HG03045 (cell line): ENCODE measurements at regions not wholly inside any gene's neighbourhood (a gene's known extent, or its start where the extent isn't known, plus 50 kb on each side); places are given as distances from the start of the nearest gene placed in this dataset.

Experiments used
- ATAC-seq: cut with Tn5 transposase; IDR thresholded peaks from one replicate; pipeline ENCODE4 v1.9.1; 2021; ENCODE audit warnings: mild to moderate bottlenecking, moderate library complexity; ENCODE audit not compliant: unreplicated experiment

DNA sequence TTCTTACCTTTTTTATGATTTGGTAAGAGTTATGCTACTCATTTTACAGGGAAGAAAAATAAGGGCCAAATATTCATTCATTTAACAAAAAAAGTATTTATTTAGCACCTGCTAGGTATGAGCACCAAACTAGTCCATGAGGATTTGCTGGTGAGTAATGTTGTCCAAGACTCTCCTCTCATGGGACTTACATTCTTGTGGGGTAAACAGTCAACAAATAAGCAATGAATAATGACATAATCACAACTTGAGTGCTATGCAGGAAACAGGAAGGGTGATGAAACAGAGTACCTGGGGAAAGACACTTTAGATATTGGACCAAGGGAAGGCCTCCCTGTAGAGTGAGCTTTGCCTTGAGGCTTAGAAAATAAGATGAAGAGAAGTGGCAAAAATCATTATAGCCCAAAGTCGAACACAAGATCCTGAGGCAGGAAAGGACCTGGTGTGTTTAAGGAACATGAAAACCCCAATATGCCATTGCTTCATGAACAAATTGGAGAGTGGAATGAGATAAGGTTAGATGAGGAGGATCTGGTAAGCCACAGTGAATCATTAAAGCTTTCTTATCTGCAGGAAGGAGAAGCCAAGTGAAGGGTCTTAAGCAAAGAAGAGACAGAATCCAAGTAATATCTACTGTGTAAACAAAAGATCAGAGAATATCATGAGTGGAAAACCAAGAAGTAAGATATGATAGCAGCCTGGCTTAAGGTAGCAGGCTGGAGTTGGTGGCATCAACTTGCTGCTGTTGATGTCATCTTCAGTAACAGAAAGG is 294.5 kb upstream of the NBEA start:
- ATAC-seq, result no peak

DNA sequence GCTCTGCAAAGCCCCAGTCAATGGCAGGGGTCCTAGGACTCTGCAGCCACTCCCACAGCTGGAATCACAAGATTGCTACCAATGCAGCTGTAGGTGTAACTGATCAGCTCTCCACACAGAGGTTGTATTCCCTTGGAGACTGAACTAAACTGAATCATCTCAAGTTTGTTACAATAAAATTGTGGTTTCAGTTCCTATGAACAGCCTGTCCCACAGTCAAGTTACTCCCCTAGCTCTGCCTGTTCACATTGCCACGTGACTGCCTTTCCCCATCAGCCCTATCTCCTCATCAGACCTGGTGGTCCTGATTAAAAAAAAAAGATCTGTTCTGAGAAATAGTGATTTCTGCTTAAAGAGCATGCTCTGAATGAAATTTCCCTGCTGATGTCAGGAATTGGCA is 287.9 kb upstream of the NBEA start:
- ATAC-seq, result no peak

DNA sequence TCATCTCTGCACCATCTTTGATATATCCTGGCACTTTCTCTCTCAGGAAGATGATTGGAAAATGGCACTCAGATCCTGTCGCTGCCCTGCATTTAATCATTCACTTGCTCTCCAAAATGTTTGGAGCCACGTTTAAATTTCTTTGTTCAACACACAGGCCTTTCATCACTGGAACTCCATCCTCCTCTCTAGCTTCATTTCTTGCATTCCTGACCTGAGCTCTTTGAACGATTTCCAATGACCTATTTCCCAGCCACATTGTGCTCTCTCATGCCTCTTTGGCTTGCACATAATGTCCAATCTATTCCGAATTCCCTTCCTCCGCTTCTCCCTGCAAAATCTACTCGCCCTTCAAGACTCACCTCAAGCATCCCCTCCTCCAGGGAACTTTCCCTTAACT is 287.4 kb upstream of the NBEA start:
- no peak for ATAC-seq

DNA sequence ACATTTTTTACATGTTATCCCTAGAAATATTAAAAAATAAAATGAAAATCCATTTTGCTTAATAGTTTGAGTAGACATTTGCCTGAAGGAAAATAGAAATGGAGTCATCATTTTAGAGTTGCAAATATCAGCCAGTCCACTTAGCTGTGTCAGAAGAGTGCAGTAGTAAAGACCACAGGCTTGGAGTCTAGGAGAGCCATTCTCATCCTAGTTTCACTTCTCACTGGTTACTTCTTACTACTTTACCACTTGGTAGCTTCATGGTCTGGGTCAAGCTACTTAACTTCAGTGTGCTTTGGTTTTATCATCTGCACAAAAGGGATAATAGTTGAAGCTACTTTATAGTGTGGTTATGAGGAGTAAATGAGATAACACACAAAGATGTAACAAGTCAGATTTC is 286.5 kb upstream of the NBEA start:
- ATAC-seq, result no peak

DNA sequence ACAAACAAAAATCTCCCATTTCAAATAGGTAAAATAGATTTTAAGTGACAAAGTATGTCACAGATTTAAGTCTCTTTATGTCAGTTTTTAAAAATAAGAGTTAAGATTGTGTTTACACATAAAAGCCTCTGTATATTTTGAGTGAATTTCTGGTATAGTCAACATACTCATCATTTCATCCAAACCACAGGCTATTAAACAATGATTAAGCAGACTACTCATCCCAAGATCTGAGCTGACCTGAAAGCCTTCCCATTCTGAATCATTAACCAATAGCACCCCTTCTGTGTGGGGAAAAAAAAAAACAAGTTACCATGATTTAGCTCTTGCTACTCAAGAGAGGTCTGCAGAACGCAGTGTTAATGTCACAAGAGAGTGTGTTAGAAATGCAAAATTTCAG is 284.4 kb upstream of the NBEA start:
- no peak for ATAC-seq

DNA sequence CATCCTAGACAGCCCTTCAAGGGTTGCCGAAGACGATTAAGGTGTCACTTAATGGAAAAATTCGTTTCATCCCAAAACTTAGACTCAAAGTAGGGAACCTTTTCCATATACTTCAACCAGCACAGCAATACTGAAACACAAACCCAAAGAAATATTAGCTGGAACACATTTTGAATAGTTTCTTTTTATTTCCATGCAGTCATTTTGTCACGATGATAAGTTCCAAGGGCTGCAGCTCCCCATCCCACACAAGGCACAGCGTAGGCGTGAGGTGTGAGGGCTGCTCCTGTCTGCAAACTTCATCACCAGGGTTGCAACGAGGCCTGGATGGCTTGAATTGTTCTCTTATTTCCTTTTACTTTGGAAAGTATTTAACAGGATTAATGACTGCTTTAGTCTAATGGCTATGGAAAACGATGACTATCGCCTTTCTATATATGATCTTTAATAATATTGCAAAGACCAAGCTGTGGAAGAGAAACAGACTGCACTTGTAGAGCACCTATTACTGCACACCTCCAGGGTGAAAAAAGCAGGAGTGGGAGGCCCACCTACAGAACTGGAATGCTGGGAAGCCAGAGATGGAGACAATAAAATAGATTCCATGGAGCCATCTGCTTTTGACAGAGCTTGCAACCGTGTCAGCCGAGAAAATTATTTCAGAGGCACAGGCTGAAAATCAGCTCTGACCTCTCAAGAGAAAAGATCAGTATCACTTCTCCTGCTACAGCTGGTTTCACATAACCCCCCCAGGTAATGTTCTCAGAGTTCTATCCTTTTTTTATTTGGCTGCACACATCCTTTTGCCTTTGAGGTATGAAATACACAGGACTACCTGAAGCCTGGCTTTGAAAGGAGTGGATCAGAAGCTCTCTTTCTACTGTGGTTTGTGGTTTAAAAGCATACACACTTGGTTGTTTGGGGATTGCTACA is 274.5 kb upstream of the NBEA start:
- no peak for ATAC-seq

DNA sequence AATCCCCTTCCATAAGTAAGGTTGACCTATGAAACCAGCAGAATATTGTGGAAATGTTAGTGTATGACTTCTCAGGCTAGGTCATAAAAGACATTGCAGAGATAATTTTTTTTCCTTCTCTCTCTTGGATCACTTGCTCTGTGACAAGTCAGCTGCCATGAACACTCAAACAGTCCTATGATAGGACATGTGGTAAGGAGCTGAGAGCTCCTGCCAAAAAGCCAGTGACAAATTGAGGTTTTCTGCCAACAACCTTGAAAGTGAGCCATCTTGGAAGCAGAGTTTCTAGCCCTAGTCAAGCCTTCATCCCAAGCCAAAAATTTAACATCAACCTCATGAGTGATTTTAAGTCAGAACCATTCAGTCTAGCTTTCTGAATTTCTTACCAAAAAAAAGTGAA is 270.9 kb upstream of the NBEA start:
- ATAC-seq, result no peak

DNA sequence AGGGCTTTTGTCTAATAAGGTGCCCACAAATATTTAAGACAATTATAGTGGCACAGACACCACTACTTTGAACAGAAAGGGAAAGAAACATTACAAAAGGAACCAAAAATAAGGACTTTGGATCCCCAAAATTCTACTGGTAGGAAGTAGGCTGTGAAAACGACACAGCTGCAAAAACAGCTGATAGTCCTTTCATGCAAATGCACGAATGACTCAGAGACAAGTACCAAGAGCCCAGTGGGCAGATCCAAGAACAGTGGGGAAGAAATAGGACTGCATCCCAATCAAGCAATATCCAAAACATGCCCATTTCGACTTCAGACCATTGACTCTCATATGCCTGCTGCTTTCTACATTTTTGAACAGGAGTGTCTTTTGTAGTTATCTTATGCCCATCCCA is 269.4 kb upstream of the NBEA start:
- no peak for ATAC-seq

DNA sequence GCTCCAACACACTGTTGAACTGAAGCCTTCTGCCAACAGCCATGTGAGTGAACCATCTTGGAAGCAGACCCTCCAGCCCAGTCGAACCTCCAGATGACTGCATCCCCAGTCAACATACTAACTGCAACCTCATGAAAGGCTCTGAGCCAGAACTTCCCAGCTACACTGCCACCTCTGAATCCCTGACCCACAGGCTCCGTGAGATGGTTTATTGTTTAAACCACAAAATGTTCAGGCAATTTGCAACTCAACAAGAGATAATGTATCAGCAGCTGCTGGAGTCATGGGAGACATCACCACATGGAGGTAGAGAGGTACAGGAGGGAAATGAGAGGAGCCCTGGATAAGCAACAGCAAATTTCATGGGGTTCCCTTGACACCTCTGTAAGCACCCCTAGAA is 266.4 kb upstream of the NBEA start:
- no peak for ATAC-seq

DNA sequence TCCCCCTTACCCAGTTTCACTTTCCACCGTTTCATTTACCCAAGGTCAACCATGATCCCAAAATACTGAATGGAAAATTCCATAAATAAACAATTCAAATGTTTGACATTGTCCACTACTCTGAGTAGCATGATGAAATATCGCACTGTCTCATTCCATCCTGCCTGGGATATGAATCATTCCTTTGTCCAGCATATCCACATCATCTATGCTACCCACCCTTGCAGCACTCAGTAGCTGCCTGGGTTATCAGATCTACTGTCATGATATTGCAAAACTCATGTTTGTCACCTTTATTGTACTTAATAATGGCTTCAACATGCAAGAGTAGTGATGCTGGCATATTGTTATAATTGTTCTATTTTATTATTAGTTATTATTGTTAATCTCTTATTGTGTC is 263.9 kb upstream of the NBEA start:
- ATAC-seq, result no peak

DNA sequence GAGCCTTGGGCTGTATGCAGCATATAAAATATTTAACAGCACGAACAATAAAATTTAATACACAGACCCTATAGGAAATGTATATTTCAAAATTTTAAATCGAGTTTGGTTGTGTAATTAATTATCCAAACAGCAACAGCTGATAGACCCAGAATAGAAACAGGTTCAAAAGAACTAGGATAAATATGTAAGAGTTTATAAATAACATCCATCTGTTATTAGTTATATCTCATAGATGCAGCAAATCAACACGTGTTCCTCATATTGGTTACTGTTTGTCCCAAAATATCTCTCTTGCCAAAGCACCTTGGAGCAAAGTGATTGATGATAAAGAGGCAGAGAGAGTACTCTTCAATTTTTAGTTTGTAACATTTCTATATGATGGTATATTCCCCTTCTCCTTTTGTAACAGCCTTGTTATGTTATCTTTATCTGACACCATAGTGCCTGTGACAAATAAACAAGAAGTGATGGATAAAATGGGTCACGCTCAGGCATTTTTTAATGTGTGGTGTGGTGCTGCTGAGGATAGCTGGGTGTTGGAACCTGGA is 260.6 kb upstream of the NBEA start:
- no peak for ATAC-seq

DNA sequence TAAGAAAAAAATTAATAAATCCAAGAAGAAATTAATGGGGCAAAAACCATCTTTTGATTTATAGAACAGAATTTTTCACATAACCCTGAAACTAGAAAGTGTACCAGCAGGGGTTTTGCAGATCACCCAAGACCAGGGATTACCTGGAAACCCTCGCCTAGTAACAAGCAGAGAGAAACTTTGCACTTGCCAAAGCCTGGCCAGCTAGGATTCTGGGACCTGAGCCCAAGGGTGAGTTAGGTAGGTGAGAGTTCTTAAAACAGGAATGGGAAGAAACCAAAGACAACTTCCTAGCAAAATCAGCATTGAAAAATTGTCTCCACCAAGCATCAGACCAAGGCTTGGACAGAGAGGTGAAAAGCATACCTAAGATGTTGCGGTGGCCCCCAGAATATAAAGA is 247.0 kb upstream of the NBEA start:
- ATAC-seq, result no peak

DNA sequence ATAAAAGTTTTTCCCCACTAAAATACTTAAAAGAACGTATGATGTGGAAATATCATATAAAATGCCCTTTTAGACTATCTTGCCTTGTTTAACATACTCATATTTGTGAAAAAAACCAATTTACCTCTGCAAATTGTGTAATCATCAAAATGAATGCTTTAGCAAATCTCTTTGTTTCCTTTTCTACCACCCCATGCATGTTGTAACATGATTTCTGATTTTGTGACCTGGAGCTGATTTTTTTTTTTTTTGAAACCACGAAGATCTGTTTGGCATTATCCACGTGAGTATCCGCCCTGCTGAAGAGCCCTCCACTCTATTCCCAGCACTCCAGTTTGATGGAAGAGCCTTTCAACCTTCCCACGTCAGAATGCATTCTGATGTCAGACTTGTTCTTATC is 245.8 kb upstream of the NBEA start:
- no peak for ATAC-seq

DNA sequence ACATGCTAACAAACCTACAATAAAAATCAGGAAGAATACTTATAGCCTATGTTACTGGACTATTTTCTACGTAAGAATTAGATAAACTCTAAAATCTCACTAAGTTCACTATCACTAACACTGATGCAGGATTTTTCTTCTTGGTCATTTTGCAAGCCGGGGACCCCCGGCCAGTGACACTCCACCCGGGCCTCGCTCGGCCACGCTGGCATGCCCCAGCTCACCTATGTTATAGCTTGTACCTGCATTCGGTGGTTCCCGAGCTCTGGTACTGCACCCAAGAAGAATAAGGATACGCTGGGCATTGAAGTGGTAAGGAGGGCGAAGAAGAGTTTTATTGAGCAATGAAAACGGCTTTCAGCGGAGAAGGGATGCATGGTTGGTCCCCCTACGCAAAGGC is 245.3 kb upstream of the NBEA start:
- no peak for ATAC-seq

DNA sequence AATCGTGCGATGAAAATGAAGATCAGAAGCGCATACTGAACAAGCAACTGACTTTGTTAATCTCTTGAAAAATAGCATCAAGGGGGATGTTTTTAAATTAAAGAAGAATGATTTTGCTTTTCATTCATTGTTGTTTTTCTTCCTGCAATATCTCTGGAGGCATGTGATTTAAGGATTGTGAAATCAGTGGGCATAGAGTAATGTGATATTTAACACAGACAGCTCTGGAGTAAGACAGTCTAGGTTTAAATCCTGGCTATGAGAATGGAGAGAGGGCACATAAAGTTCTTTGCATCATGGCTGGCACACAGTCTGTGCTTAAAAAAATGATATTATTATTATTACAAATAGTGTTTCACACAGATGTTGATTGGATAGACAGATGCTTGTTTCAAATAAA is 243.1 kb upstream of the NBEA start:
- no peak for ATAC-seq

DNA sequence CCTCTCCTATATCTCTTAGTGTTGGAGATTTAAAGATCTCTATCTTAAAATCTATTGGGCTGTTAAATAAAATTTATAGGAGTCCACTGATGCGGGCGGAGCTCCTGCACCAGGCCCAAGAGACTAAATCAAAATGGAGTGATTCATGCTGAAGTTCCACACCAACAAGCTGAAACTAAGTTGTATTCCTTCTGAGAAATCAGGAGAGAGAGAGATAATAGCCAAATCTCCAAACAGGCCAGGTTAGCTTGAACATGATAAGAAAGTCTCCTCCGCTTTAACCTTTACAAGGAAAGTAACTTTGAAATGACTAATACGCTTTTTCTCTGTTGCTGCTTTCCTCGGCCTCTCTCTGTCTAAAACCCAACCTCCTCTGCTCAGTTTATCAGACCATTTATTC is 241.9 kb upstream of the NBEA start:
- no peak for ATAC-seq

DNA sequence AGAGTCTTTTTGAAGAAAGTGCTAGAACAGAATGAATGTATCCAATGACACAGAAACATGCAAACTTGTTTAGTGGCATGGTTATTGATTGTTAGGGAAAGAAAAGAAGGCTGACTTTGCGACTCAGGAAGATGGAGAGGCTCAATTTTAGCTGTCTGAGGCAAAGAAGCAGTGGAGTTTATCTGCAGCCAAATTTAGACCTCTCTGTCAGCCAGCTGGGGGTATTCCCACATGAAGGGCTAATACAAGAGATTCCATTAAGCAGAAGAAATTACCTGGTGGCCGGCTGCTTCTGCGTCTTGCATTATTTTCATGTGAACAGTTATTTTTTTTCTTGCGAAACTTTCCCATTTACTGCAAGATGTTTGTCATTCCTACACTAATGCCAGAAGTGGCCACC is 240.2 kb upstream of the NBEA start:
- ATAC-seq, result no peak

DNA sequence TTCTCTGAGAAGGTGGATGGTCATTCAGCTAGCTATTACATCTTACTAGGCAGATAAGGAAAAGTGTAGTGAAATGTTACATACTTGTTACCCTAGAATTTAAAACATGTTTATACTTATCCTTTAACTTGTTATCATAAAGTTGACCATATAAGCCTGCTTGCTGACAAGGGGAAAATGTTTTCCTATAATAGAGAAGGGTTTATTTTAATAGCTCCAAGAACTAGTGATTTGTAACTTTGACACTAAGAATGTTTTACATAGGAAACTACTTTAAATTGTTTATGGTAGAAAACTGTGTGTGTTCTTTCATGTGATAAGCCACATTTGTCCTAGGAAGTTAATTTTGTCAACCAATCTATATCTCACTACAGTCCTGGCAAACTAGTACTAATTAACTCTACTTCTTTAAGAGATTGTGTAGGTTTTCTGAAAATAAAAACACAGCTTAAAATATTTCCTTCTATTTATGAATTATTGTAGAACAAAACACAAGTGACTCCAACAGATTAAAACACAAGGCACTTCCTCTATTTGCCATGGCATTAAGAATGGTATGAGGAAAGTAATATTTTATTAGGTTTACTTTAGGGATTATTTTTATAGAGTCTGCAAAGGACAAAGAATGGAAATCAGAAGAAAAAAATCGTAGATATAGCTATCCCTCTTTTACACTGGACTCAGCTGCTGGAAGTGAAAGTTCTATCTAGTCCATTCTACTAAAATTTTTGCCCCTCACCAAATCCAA is 233.3 kb upstream of the NBEA start:
- no peak for ATAC-seq

DNA sequence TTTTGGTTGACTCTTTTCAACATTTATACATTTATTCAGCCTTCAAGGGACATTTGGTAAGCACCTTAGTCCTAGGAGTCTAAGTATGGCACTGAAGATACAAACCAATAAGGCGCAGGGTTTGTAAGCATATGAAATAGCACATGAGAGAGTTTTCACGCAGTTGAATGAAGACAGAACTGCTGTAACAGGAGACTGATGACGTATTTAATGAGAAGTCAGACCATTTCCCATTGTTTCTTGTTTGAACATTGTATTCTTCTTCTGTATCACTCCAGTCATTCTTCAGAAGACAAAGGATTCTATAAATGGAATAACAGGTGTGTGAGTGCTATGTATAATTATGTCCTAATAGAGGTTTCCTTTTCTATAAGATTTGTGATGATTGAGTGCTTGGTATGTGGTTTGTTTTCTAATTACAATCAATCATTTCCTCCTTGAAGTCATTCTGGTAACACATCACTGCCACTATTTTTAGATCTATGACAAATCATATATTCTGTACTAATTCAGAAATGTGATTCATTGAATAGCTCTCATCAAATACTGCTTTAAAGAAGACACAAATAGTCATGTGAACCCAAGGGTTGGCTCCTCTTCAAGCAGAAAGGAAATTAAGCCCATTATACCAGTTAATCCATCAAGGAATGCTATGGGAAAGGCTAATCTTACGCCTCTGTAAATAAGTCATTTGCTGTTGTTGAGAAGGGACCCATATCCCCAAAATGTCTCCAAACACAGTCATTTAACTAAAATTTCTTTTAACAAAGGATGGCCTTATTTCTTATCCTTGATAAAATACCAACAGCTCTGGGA is 222.8 kb upstream of the NBEA start:
- ATAC-seq, result no peak

DNA sequence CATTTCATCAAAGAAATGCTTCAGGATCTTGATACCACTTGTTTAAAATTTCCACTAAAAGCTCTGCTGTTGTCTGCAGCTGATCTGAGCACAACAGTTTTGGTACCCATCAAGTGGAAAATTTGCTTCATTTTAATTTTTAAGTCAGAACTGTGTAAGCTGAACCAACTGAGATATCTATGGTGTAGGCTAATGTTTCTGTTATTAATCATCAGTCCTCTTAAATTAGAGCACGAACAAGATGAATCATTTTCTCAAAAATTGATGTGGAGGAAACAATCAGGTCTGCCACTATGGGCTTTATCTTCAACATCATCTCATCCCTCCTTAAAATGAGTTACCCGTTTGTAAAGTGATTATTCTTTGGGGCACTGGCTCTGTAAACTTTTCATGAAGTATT is 221.5 kb upstream of the NBEA start:
- ATAC-seq, result no peak
